HepG2 (cell line): ENCODE measurements at regions not wholly inside any gene's neighbourhood (a gene's known extent, or its start where the extent isn't known, plus 50 kb on each side); places are given as distances from the start of the nearest gene placed in this dataset.

Experiments
- ATAC-seq: fragments of 200-7000 bp; cut with Tn5 transposase; 3 replicates; pipeline ENCODE4 v1.9.1; 2020; ENCODE audit warnings: mild to moderate bottlenecking, moderate library complexity
- BruUV-seq: library from RNA; stranded (reverse); fragments of 400-500 nt; replicated peaks from 2 replicates; lab custom pipeline; 2021; lab: Mats Ljungman, UMichigan
- CTCF ChIA-PET: fragments of 300-600 bp; formaldehyde crosslinking; extraction: SDS; loops from one replicate; lab custom pipeline; 2021; ENCODE audit warnings: low total read pairs, inconsistent platforms, low intra/inter-chr PET ratio; lab: Yijun Ruan, JAX
- POLR2A ChIA-PET: fragments of 350-600 bp; sonication (Branson Sonifier 250); formaldehyde crosslinking; loops from one replicate; lab custom pipeline; 2020; ENCODE audit warnings: antibody characterized with exemption, inconsistent platforms; lab: Yijun Ruan, JAX
- DNase-seq: peaks from one replicate; pipeline ENCODE4 v3.0.0-alpha.2; 2015; ENCODE audit warnings: low spot score
- FAIRE-seq: peaks from 3 replicates; lab custom pipeline; 2011; peaks lifted over from hg19 to GRCh38; lab: Jason Lieb, UNC
- H2AFZ ChIP-seq: one replicate; pipeline ENCODE4 v1.6.1; 2011; ENCODE audit warnings: low read length, inconsistent platforms
- H3K27ac ChIP-seq: fragments of 300-600 bp; 3 replicates; pipeline ENCODE4 v1.8.0; 2011; ENCODE audit warnings: mixed run types, mild to moderate bottlenecking, mixed read lengths, low read length, inconsistent platforms; ENCODE audit not compliant: insufficient read depth; ENCODE audit errors: extremely low read length
- H3K27me3 ChIP-seq, 2 experiments: fragments of 200-600 bp in 1 of 2; 2 replicates in 1 of 2; 3 replicates in 1 of 2; pipeline versions ENCODE4 v1.6.0 to v1.8.0; 2011; ENCODE audit warnings: low read length in 2 of 2, mild to moderate bottlenecking in 2 of 2, moderate library complexity in 2 of 2, inconsistent platforms in 1 of 2; ENCODE audit not compliant: insufficient read depth in 2 of 2, control insufficient read depth in 1 of 2
- H3K36me3 ChIP-seq, 2 experiments: fragments of 200-600 bp in 1 of 2; replicated peaks in 1 of 2; 2 replicates in 1 of 2; 3 replicates in 1 of 2; pipeline versions ENCODE4 v1.5.1 to v1.8.0; 2011; ENCODE audit warnings: low read length in 2 of 2, inconsistent platforms in 1 of 2; ENCODE audit not compliant: insufficient read depth in 2 of 2, control insufficient read depth in 1 of 2
- H3K4me1 ChIP-seq: 2 replicates; pipeline ENCODE4 v1.5.1; 2012; ENCODE audit warnings: low read length, inconsistent platforms; ENCODE audit not compliant: insufficient read depth
- H3K4me2 ChIP-seq: 2 replicates; pipeline ENCODE4 v1.6.0; 2011; ENCODE audit warnings: low read depth, low read length, inconsistent platforms
- H3K4me3 ChIP-seq, 3 experiments: fragments of 200-600 bp in 1 of 3; sonication (generic), shearing (Covaris generic) in 1 of 3; replicated peaks in 1 of 3; 2 replicates each; pipeline ENCODE4 v1.5.1; 2011 to 2016; ENCODE audit warnings: low read length in 3 of 3, inconsistent platforms in 2 of 3, low read depth in 2 of 3, mild to moderate bottlenecking in 2 of 3, control low read depth in 1 of 3, mixed read lengths in 1 of 3; ENCODE audit not compliant: insufficient read depth in 1 of 3
- H3K79me2 ChIP-seq: one replicate; pipeline ENCODE4 v1.6.1; 2011; ENCODE audit warnings: low read length, inconsistent platforms; ENCODE audit not compliant: insufficient read depth
- H3K9ac ChIP-seq: 2 replicates; pipeline ENCODE4 v1.6.0; 2011; ENCODE audit warnings: mild to moderate bottlenecking, low read depth, low read length, inconsistent platforms; ENCODE audit not compliant: insufficient read depth
- H3K9me3 ChIP-seq: 2 replicates; pipeline ENCODE4 v1.5.1; 2012; ENCODE audit warnings: mild to moderate bottlenecking, low read length
- H4K20me1 ChIP-seq: 2 replicates; pipeline ENCODE4 v1.6.0; 2011; ENCODE audit warnings: inconsistent platforms, mild to moderate bottlenecking, low read length, moderate library complexity; ENCODE audit not compliant: insufficient read depth
- ATF6 ChIP-seq: sonication (generic); formaldehyde crosslinking; conservative IDR thresholded peaks from 2 replicates; pipeline ENCODE4 v1.4.0; 2020; ENCODE audit warnings: missing genetic modification reagents
- CHD2 ChIP-seq: IDR thresholded peaks from 2 replicates; pipeline ENCODE4 v1.6.1; 2011; ENCODE audit warnings: low read depth, low read length, improper control_type of control experiment
- FOXM1 ChIP-seq: sonication (generic); formaldehyde crosslinking; IDR thresholded peaks from 2 replicates; pipeline ENCODE4 v1.5.0; 2020; ENCODE audit warnings: missing genetic modification reagents
- KLF12 ChIP-seq: sonication (generic); formaldehyde crosslinking; IDR thresholded peaks from 2 replicates; pipeline ENCODE4 v1.4.0; 2020; ENCODE audit warnings: missing genetic modification reagents, borderline replicate concordance
- NFE2L2 ChIP-seq: fragments of 150-350 bp; IDR thresholded peaks from 2 replicates; pipeline ENCODE4 v1.6.1; 2014; ENCODE audit warnings: low read length
- TRAFD1 ChIP-seq: sonication (generic); formaldehyde crosslinking; IDR thresholded peaks from 2 replicates; pipeline ENCODE4 v1.5.1; 2020; ENCODE audit warnings: missing genetic modification reagents, mild to moderate bottlenecking, borderline replicate concordance
- ZBTB38 ChIP-seq: sonication (generic); formaldehyde crosslinking; IDR thresholded peaks from 2 replicates; pipeline ENCODE4 v1.5.1; 2020; ENCODE audit warnings: mild to moderate bottlenecking, missing genetic modification reagents
- ZNF343 ChIP-seq: sonication (generic); formaldehyde crosslinking; IDR thresholded peaks from 2 replicates; pipeline ENCODE4 v1.4.0; 2020; ENCODE audit warnings: mild to moderate bottlenecking, missing genetic modification reagents
- WGBS: methylation state at CpG from one replicate; pipeline ENCODE4 v1.1.6; 2017; ENCODE audit warnings: low lambda C conversion rate; 5-methylcytosine and 5-hydroxymethylcytosine counted together
- in situ Hi-C: cut with HindIII; loops from 2 replicates; pipeline ENCODE4 v1.10.0; 2017; ENCODE audit warnings: low pct_unique_long_range_greater_than_20kb; ENCODE audit not compliant: extremely low pct_ligation_motif_present
- intact Hi-C: fragments of 100-400 bp; cut with micrococcal nuclease; formaldehyde crosslinking; loops from one replicate; pipeline ENCODE4 v1.10.0; 2022; ENCODE audit not compliant: unreplicated experiment

GRCh38 chr2:149993316-149993715, 405.7 kb upstream of the MMADHC start:
- Histone ChIP-seq H3K27me3 (no peaks in the 10 kb centered on the region), H4K20me1 (no peaks in the 10 kb centered on the region), H2AFZ (no peak overlapping the region), H3K4me3 (no peak overlapping the region), H3K9me3 (peaks cover 20% of the 10 kb centered on the region; the same call in 1 of the 2 replicates), H3K27ac (no peak overlapping the region), H3K79me2 (no peaks in the 10 kb centered on the region), H3K4me2 (no peak overlapping the region)
- POLR2A ChIA-PET = no interaction called here
- CTCF ChIA-PET = no interaction called here
- in situ Hi-C loops = no loop called here
- no peak for DNase-seq
- no TSS peak for BruUV-seq
- no peak for ATAC-seq
- WGBS = 2% methylated on average over 1 of the region's 1 CpG
- FAIRE-seq = no peak
- TF ChIP-seq ZBTB38 (CRISPR knock-in tag) (no peak), NFE2L2 (peak; percentile 61; the same call in 1 of the 2 replicates), ATF6 (no peak), CHD2 (no peak), FOXM1 (no peak), ZNF343 (CRISPR knock-in tag) (no peak), TRAFD1 (CRISPR knock-in tag) (no peak), KLF12 (CRISPR knock-in tag) (no peak)
- TF ChIP-seq, all 625 proteins: peak for 1
- intact Hi-C loops = loop anchor here (10.0 kb wide), 1 partner anchor 399 kb away; no protein-coding TSS in a partner anchor
- Histone ChIP-seq H3K4me1 (peaks cover 11% of the 10 kb centered on the region), H3K9ac (no peak overlapping the region), H3K36me3 (no peaks in the 10 kb centered on the region)
